ENCODE measurements at regions not wholly inside any gene's neighbourhood (a gene's known extent, or its start where the extent isn't known, plus 50 kb on each side); places are given as distances from the start of the nearest gene placed in this dataset.

DNA sequence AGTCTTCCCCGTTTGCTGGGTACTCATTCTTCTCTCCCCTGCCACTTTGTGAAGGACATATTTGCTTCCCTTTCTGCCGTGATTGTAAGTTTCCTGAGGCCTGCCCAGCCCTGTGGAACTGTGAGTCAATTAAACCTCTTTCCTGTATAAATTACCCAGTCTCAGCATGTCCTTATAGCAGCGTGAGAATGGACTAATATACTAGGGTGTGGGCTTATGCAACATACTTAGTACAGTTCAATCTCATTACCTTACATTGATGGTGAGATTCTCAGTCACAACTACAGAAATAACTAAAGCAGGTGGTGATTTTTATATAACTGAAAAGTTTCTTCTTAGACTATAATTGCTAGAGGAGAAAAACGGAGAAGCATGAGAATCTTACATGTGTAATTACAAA lies 237.9 kb upstream of the MMADHC start:
- intact Hi-C loops (cut with micrococcal nuclease) (no loop called here), dilution Hi-C loops (cut with MboI; ENCODE audit: extremely low pct_ligation_motif_present, low sequenced_read_pairs) (no loop called here)
- H3K9ac ChIP-seq (replicated peaks; ENCODE audit: extremely low read depth, insufficient read depth, low read length), result no peak overlapping the region
- DNase-seq (ENCODE audit: low read depth, low spot score) (no peak), FAIRE-seq (no peak)
- no peak overlapping the region for H3K4me3 ChIP-seq (replicated peaks in 1 of 3; ENCODE audit: insufficient read depth in 1 of 3, low read depth in 1 of 3, low read length in 3 of 3)
- TF ChIP-seq POLR2AphosphoS5 (IDR thresholded peaks at IDR 0.05; ENCODE audit: insufficient read depth, low read depth, low read length), result no peak
- TF ChIP-seq FOS (IDR thresholded peaks at IDR 0.05; ENCODE audit: borderline replicate concordance, insufficient read depth, low read length), result no peak
- no peak for TF ChIP-seq EZH2 (IDR thresholded peaks at IDR 0.05; ENCODE audit: borderline replicate concordance, low read depth, low read length, severe bottlenecking)
- no peak for TF ChIP-seq POLR2A (IDR thresholded peaks at IDR 0.05; ENCODE audit: low read depth, low read length)
- no peak for TF ChIP-seq MYC (IDR thresholded peaks at IDR 0.05; ENCODE audit: low read depth, low read length)
- TF ChIP-seq, protein P1, sequence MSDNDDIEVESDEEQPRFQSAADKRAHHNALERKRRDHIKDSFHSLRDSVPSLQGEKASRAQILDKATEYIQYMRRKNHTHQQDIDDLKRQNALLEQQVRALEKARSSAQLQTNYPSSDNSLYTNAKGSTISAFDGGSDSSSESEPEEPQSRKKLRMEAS (IDR thresholded peaks at IDR 0.05; ENCODE audit: insufficient read depth, insufficient read length), result no peak
- no peak for TF ChIP-seq GATA2 (IDR thresholded peaks at IDR 0.05; ENCODE audit: insufficient read depth, insufficient read length, low read depth, low read length)
- no peak for TF ChIP-seq JUN (IDR thresholded peaks at IDR 0.05; ENCODE audit: borderline replicate concordance, insufficient read depth, insufficient read length, low read depth)
- TF ChIP-seq, protein P2, sequence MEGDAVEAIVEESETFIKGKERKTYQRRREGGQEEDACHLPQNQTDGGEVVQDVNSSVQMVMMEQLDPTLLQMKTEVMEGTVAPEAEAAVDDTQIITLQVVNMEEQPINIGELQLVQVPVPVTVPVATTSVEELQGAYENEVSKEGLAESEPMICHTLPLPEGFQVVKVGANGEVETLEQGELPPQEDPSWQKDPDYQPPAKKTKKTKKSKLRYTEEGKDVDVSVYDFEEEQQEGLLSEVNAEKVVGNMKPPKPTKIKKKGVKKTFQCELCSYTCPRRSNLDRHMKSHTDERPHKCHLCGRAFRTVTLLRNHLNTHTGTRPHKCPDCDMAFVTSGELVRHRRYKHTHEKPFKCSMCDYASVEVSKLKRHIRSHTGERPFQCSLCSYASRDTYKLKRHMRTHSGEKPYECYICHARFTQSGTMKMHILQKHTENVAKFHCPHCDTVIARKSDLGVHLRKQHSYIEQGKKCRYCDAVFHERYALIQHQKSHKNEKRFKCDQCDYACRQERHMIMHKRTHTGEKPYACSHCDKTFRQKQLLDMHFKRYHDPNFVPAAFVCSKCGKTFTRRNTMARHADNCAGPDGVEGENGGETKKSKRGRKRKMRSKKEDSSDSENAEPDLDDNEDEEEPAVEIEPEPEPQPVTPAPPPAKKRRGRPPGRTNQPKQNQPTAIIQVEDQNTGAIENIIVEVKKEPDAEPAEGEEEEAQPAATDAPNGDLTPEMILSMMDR (IDR thresholded peaks at IDR 0.05; ENCODE audit: extremely low read depth in 1 of 2, insufficient read depth in 1 of 2, low read depth in 1 of 2, low read length in 2 of 2), result no peak
- H2AFZ ChIP-seq (ENCODE audit: low read depth, low read length), result no peak overlapping the region
- peaks cover 11% of the 10 kb centered on the region for H3K4me1 ChIP-seq (ENCODE audit: control insufficient read depth, extremely low read depth, insufficient read depth, low read length)
- no peak overlapping the region for H3K27ac ChIP-seq (ENCODE audit: insufficient read depth, low read depth, low read length)
- no TSS peak for BruUV-seq (replicated peaks)
- no peaks in the 10 kb centered on the region for H3K36me3 ChIP-seq (ENCODE audit: control insufficient read depth in 2 of 2, extremely low read depth in 1 of 2, insufficient read depth in 2 of 2, low read length in 2 of 2)
- H3K9me3 ChIP-seq (replicated peaks; ENCODE audit: control insufficient read depth, insufficient read depth, low read length), result no peaks in the 10 kb centered on the region
- ChIA-PET CTCF (interaction anchor here (1.0 kb wide), 1 partner anchor 227 kb away, joined by 3 read pairs; no protein-coding TSS in a partner anchor), POLR2A (no interaction called here)
- no peaks in the 10 kb centered on the region for H4K20me1 ChIP-seq (replicated peaks; ENCODE audit: control insufficient read depth, extremely low read depth, insufficient read depth, low read length)
- H3K79me2 ChIP-seq (ENCODE audit: control insufficient read depth, insufficient read depth, low read length), result no peaks in the 10 kb centered on the region
- no peak overlapping the region for H3K4me2 ChIP-seq (ENCODE audit: insufficient read depth, low read length)
- no peaks in the 10 kb centered on the region for H3K9me1 ChIP-seq (replicated peaks; ENCODE audit: control insufficient read depth, extremely low read depth, insufficient read depth, low read length)
- no peaks in the 10 kb centered on the region for H3K27me3 ChIP-seq (ENCODE audit: control insufficient read depth in 2 of 2, insufficient read depth in 2 of 2, low read length in 2 of 2)
